GM12872 (cell line): ENCODE measurements at regions not wholly inside any gene's neighbourhood (a gene's known extent, or its start where the extent isn't known, plus 50 kb on each side); places are given as distances from the start of the nearest gene placed in this dataset.

ENCODE experiments used
- TF ChIP-seq, protein P1 (sequence below): IDR thresholded peaks from 3 replicates; pipeline ENCODE4 v1.5.1; 2011; ENCODE audit warnings: low read depth, mild to moderate bottlenecking, low read length, moderate library complexity; ENCODE audit not compliant: insufficient read depth

DNA sequence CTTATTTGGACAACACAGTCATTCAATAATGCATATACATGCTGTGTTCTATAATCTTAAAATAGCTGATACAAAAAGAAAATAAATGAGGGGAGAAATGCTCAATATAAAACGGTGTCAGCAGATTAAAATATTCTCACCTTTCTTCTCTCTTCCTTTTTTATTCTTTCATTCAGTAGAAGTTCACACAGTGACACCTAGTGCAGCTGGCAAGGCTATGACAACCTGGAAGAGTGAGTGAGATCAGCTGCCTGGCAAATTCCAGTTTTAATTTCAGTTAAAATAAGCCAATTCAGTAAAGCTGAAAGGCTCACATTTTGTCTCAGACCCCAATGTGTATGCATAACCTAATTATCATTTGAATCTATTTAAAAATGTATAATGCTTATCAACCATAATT, 150.3 kb downstream of the RASEF start:
- TF ChIP-seq, protein P1, sequence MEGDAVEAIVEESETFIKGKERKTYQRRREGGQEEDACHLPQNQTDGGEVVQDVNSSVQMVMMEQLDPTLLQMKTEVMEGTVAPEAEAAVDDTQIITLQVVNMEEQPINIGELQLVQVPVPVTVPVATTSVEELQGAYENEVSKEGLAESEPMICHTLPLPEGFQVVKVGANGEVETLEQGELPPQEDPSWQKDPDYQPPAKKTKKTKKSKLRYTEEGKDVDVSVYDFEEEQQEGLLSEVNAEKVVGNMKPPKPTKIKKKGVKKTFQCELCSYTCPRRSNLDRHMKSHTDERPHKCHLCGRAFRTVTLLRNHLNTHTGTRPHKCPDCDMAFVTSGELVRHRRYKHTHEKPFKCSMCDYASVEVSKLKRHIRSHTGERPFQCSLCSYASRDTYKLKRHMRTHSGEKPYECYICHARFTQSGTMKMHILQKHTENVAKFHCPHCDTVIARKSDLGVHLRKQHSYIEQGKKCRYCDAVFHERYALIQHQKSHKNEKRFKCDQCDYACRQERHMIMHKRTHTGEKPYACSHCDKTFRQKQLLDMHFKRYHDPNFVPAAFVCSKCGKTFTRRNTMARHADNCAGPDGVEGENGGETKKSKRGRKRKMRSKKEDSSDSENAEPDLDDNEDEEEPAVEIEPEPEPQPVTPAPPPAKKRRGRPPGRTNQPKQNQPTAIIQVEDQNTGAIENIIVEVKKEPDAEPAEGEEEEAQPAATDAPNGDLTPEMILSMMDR, result no peak

DNA sequence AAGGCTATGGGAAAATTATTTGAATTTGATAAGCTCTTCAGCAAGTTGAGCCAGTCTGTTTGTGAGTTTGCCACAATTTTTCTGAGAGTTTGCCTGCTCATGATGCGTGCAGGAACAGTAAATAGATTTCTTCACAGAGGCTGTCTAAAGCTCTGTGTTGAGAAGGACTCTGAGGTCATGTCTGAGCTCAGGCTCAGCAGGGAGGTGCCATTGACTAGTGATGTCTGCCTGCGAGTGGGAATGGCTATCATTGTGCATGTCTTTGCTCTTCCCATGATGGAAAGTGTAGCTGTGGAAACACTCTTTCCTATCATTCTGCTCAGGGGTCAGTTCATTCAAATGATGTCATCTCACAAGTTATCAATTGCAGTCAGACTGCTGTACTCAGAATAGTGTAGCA, 142.8 kb downstream of the RASEF start:
- TF ChIP-seq, protein P1, result no peak

DNA sequence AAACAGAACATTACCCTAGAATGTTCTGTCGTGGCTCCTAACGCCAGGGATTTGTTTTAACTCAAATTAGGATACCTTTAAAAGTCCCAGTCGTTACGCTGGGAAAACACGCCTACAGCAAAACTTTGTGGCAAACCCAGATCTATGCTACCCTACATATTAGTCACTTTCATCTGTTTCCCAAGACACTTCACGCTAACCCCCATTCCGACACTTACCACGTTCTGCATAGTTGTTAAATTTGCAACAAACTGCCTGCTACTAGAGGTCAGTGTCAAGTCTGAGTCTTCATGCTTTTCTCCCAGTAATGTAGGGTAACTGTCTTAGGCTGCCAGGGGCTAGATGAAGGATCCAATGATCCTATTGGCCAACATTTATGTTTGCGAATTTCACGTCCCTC, 140.3 kb downstream of the RASEF start:
- TF ChIP-seq, protein P1, result no peak

DNA sequence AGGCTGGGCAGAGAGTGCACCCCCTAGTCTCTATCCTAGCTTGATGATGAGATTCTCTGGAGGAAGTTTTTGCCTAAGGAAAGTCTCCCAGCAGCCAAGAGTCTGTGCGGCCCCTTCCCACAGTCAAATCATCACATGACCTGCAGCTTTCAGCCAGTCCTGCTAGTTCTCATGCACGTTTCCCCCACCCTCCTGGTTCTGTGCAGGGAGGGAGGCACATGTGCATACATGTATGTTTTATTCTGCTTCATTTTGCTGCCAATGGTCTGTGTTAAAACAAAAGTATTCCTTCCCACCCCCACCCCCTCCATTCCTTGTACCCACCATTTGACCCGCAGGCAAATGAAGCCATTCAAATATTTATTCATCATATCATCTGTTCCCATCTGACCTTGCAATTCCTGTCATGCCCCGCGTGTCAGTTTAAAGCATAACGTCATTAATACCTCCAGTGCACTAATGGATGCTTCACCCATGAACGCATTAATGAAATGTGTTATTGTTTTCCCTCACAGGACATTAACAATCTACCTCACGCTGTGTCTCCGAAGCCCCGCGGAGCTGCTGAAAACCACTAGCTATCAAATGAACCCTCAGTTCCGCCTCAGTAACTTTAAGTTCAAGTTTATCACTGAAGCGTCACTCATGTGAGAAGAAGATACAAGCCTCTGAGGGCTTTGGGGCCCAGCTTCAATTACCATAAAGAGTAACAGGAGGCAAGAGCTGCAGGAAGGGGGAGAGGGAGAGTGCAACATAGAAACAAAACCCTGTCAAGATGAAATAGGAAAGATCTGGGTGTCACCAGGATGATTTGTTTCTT, 139.6 kb downstream of the RASEF start:
- TF ChIP-seq, protein P1, result no peak

DNA sequence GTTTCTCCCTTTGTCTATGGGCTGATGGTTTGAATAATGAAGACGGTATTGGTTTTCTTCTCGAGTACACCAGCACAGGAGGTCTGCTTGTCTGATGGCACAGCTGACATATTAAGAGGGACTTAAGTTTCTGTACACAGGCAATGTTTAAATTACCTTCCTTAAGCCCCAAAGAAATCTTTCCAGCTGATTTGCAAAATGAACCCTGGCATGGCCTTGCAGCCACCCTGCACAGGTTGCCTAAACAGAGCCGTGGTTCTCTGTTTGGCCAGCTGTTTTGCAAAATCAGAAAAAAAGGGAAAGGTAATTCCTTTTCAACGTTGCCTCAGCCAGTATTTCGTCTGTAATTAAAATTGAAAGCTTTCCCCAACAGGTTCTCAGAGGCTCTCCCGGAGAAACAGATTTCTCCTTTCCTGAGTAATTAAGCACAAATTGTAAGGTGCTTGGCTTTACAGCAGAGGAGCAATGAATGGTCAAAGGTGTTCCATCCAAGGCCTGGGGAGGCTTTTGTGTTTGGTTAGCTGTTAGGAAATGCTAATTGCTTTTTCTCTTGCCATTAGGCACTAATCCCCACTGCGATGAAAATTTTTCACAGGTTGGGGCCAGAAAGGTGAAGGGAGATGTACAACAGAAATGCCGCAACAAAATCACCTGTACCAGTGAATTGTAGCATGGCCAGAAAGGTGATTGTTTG, 138.9 kb downstream of the RASEF start:
- TF ChIP-seq, protein P1, result no peak
